B cell (primary cell): ENCODE measurements at regions not wholly inside any gene's neighbourhood (a gene's known extent, or its start where the extent isn't known, plus 50 kb on each side); places are given as distances from the start of the nearest gene placed in this dataset.

ENCODE experiments used
- ATAC-seq: fragments of 200-7000 bp; cut with Tn5 transposase; one replicate; pipeline ENCODE4 v1.10.0; 2021; ENCODE audit warnings: low read depth, mild to moderate bottlenecking, moderate number of reproducible peaks, moderate library complexity
- CTCF ChIA-PET: fragments of 350-600 bp; sonication (Branson Sonifier 250); formaldehyde crosslinking; loops from one replicate; lab custom pipeline; 2021; ENCODE audit warnings: antibody characterized with exemption, inconsistent platforms; lab: Charles Lee
- POLR2A ChIA-PET: fragments of 350-600 bp; sonication (Branson Sonifier 250); formaldehyde crosslinking; loops from one replicate; lab custom pipeline; 2021; ENCODE audit warnings: antibody characterized with exemption; lab: Charles Lee
- DNase-seq: peaks from one replicate; pipeline ENCODE4 v3.0.0; 2013
- H2AFZ ChIP-seq: 2 replicates; pipeline ENCODE4 v1.6.1; 2012; ENCODE audit warnings: mild to moderate bottlenecking, low read depth, low read length; ENCODE audit not compliant: insufficient read depth, poor library complexity, severe bottlenecking
- H3K27ac ChIP-seq, 2 donors: 1 replicate in 1 of 2; 2 replicates in 1 of 2; pipeline ENCODE4 v1.5.1; 2012 to 2013; ENCODE audit warnings: low read length in 2 of 2, mild to moderate bottlenecking in 2 of 2, moderate library complexity in 1 of 2
- H3K27me3 ChIP-seq, 4 experiments: fragments of 200-600 bp in 1 of 4; sonication (generic) in 1 of 4; replicated peaks in 1 of 4; 1 replicate in 2 of 4; 2 replicates in 2 of 4; pipeline versions ENCODE4 v1.6.1 to v1.7.0; 2013 to 2016; ENCODE audit warnings: low read length in 3 of 4, mild to moderate bottlenecking in 2 of 4, mixed read lengths in 1 of 4, moderate library complexity in 1 of 4; ENCODE audit not compliant: insufficient read depth in 4 of 4, control insufficient read depth in 3 of 4; ENCODE audit errors: control extremely low read depth in 1 of 4
- H3K36me3 ChIP-seq, 2 experiments: replicated peaks in 1 of 2; 1 replicate in 1 of 2; 2 replicates in 1 of 2; pipeline versions ENCODE4 v1.6.1 to v1.7.1; 2013; ENCODE audit warnings: low read length in 1 of 2; ENCODE audit not compliant: insufficient read depth in 2 of 2, control insufficient read depth in 1 of 2; ENCODE audit errors: control extremely low read depth in 1 of 2, extremely low read depth in 1 of 2
- H3K4me1 ChIP-seq, 2 donors: fragments of 200-600 bp in 1 of 2; sonication (generic) in 1 of 2; 1 replicate in 1 of 2; 2 replicates in 1 of 2; pipeline versions ENCODE4 v1.5.1 to v1.6.1; 2013 to 2017; ENCODE audit warnings: low read length in 2 of 2; ENCODE audit not compliant: control insufficient read depth in 2 of 2, insufficient read depth in 2 of 2
- H3K4me2 ChIP-seq: replicated peaks from 2 replicates; pipeline ENCODE3; 2012; ENCODE audit warnings: mild to moderate bottlenecking, low read depth, low read length; ENCODE audit not compliant: poor library complexity, severe bottlenecking
- H3K4me3 ChIP-seq, 5 experiments: fragments of 200-600 bp in 1 of 5; sonication (generic) in 1 of 5; 1 replicate in 3 of 5; 2 replicates in 2 of 5; pipeline versions ENCODE4 v1.5.1 to v1.7.0; 2011 to 2016; ENCODE audit warnings: low read length in 4 of 5, mild to moderate bottlenecking in 4 of 5, low read depth in 2 of 5, control low read depth in 1 of 5, moderate library complexity in 1 of 5; ENCODE audit not compliant: insufficient read depth in 1 of 5; ENCODE audit errors: control extremely low read depth in 1 of 5, extremely low read depth in 1 of 5
- H3K79me2 ChIP-seq: fragments of 200-600 bp; sonication (generic); one replicate; pipeline ENCODE4 v1.6.0; 2016; ENCODE audit warnings: low read length; ENCODE audit not compliant: control insufficient read depth, insufficient read depth
- H3K9ac ChIP-seq: fragments of 200-600 bp; sonication (generic); 2 replicates; pipeline ENCODE4 v1.6.1; 2017; ENCODE audit warnings: mild to moderate bottlenecking, low read length, moderate library complexity
- H3K9me3 ChIP-seq, 3 donors: one replicate each; pipeline versions ENCODE4 v1.6.1 to v1.7.1; 2013; ENCODE audit warnings: low read length in 2 of 3; ENCODE audit not compliant: control insufficient read depth in 2 of 3, insufficient read depth in 1 of 3; ENCODE audit errors: control extremely low read depth in 1 of 3
- H4K20me1 ChIP-seq: 2 replicates; pipeline ENCODE4 v1.6.0; 2012; ENCODE audit warnings: mild to moderate bottlenecking, low read length; ENCODE audit not compliant: insufficient read depth, control insufficient read depth, poor library complexity, severe bottlenecking
- H3K27ac Mint-ChIP-seq: one replicate; pipeline ENCODE4 v1.8.0; 2021; ENCODE audit warnings: mixed read lengths
- H3K27me3 Mint-ChIP-seq: one replicate; pipeline ENCODE4 v1.8.0; 2021; ENCODE audit warnings: mixed read lengths
- H3K4me1 Mint-ChIP-seq: one replicate; pipeline ENCODE4 v1.8.0; 2021; ENCODE audit warnings: mixed read lengths
- H3K4me3 Mint-ChIP-seq: one replicate; pipeline ENCODE4 v1.8.0; 2021; ENCODE audit warnings: mixed read lengths
- H3K9me3 Mint-ChIP-seq: one replicate; pipeline ENCODE4 v1.8.0; 2022; ENCODE audit warnings: mixed read lengths; ENCODE audit not compliant: insufficient read depth
- EZH2 ChIP-seq: IDR thresholded peaks from 2 replicates; pipeline ENCODE4 v1.6.1; 2012; ENCODE audit warnings: borderline replicate concordance, low read depth, mild to moderate bottlenecking, moderate library complexity, low read length; ENCODE audit not compliant: insufficient read depth, poor library complexity, severe bottlenecking
- whole genome bisulfite sequencing: methylation state at CpG from one replicate; pipeline ENCODE4 v1.1.5; 2013; ENCODE audit warnings: missing lambda C conversion rate; ENCODE audit not compliant: insufficient coverage; 5-methylcytosine and 5-hydroxymethylcytosine counted together
- intact Hi-C: fragments of 100-400 bp; cut with micrococcal nuclease; formaldehyde crosslinking; loops from one replicate; pipeline ENCODE4 v1.10.0; 2022
- TF ChIP-seq, protein P1 (sequence below): fragments of 200-600 bp; IDR thresholded peaks from one replicate; pipeline ENCODE4 v1.8.0; 2022; ENCODE audit warnings: antibody characterized with exemption, mild to moderate bottlenecking

DNA sequence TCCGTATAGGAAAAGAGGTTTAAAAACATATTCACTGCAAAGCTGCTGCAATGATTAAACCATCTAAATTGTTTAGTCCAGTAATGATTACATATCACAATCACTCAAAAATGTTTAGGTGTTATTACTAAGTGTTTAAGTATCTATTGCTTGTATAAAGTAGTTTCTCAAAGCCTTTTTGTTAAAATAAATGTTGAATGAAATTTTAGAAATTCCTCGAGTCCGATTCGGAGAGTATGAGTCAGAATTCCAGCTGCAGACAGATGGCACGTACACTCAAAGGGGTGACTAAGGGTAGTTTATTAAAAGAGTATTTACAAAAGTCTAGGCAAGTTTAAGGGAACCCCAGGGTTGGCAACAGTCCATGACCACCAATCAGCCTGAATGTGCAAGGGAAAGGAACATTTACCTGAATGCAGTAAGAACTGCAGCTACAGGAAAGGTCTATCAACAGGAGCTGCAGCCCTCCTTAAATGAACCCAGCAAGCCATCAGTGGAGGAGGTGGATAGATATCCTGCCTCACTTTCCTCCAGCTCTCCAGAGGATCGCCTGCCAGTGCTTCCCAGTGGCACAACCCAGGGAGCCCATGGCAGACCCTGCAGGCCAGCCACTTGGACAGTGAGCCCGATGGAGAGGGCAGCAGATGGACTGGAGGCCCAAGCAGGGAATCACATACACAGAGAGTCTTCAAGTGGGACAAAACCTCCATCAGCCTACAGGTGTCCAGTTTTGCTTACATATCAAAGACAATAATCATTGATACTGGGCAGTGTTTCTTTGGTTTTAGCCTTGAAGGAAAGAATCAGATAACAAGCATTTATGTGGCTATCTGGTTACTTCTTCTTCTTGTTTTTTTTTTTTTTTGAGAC is 92.1 kb upstream of the SLC44A3 start:
- POLR2A ChIA-PET = no interaction called here
- Histone ChIP-seq H3K79me2 (no peaks in the 10 kb centered on the region), H4K20me1 (no peaks in the 10 kb centered on the region), H3K4me1 (no peaks in the 10 kb centered on the region), H3K27me3 (peaks cover 0 to 2% (median 0%) of the 10 kb centered on the region in 4 experiments), H3K4me2 (no peak overlapping the region), H2AFZ (no peak overlapping the region), H3K4me3 (no peak overlapping the region), H3K9ac (no peak overlapping the region), H3K27ac (no peak overlapping the region), H3K9me3 (no peaks in the 10 kb centered on the region), H3K36me3 (no peaks in the 10 kb centered on the region)
- intact Hi-C loops = loop anchor here (10.0 kb wide), 1 partner anchor 67 kb away; no protein-coding TSS in a partner anchor
- 75% methylated on average over 5 of the region's 7 CpGs for WGBS
- H3K4me1 Mint-ChIP-seq = no peaks in the 10 kb centered on the region
- TF ChIP-seq, protein P1, sequence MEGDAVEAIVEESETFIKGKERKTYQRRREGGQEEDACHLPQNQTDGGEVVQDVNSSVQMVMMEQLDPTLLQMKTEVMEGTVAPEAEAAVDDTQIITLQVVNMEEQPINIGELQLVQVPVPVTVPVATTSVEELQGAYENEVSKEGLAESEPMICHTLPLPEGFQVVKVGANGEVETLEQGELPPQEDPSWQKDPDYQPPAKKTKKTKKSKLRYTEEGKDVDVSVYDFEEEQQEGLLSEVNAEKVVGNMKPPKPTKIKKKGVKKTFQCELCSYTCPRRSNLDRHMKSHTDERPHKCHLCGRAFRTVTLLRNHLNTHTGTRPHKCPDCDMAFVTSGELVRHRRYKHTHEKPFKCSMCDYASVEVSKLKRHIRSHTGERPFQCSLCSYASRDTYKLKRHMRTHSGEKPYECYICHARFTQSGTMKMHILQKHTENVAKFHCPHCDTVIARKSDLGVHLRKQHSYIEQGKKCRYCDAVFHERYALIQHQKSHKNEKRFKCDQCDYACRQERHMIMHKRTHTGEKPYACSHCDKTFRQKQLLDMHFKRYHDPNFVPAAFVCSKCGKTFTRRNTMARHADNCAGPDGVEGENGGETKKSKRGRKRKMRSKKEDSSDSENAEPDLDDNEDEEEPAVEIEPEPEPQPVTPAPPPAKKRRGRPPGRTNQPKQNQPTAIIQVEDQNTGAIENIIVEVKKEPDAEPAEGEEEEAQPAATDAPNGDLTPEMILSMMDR = no peak
- no peak for TF ChIP-seq EZH2
- no peak overlapping the region for H3K27ac Mint-ChIP-seq
- CTCF ChIA-PET = no interaction called here
- H3K27me3 Mint-ChIP-seq = peaks cover 5% of the 10 kb centered on the region
- no peak for ATAC-seq
- H3K4me3 Mint-ChIP-seq = no peak overlapping the region
- DNase-seq = no peak
- no peaks in the 10 kb centered on the region for H3K9me3 Mint-ChIP-seq

DNA sequence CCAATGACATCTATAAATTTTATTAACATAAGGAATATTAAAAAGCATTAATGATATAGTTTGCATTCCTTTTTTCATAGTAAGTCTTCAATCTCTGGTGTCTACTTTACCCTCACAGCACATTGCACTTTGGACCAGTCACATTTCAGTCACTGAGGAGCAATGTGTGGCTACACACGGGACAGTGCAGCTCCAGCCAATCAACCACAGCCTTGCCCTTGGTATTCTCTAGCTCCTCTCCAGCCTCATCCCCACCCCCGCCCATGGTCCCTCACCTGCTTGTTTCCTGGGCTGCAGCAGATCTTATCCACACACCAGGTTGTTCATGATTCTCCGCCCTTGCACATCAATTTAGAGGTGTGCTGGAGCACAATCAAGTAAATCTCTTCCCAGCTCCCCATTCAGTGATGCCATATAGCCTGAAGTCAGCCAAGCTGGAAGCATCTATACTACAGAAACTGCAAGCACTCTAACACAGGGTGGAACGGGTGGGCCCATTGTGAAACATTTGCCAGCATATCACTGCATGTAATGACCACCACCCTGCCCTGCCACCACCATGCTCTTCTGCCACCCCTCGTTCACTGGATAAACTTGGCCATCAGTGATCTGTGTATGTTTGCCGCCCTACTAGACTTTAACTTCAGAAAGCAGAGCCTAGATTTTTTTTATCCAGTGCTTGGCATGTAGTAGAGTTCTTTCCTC is 93.0 kb upstream of the SLC44A3 start:
- DNase-seq (no peak), ATAC-seq (no peak)
- no peaks in the 10 kb centered on the region for H3K9me3 Mint-ChIP-seq
- peaks cover 0 to 2% (median 0%) of the 10 kb centered on the region in 4 experiments for H3K27me3 ChIP-seq
- no peak overlapping the region for H3K27ac Mint-ChIP-seq
- TF ChIP-seq, protein P1 = no peak
- TF ChIP-seq EZH2 = no peak
- no peak overlapping the region for H3K4me2 ChIP-seq
- H3K36me3 ChIP-seq = no peaks in the 10 kb centered on the region
- no peak overlapping the region for H3K4me3 Mint-ChIP-seq
- CTCF ChIA-PET = no interaction called here
- H3K4me1 ChIP-seq = no peaks in the 10 kb centered on the region
- no peaks in the 10 kb centered on the region for H3K79me2 ChIP-seq
- H3K9ac ChIP-seq = no peak overlapping the region
- H3K27me3 Mint-ChIP-seq = peaks cover 5% of the 10 kb centered on the region
- H4K20me1 ChIP-seq = no peaks in the 10 kb centered on the region
- H2AFZ ChIP-seq = no peak overlapping the region
- no peak overlapping the region for H3K27ac ChIP-seq
- H3K9me3 ChIP-seq = no peaks in the 10 kb centered on the region
- POLR2A ChIA-PET = no interaction called here
- intact Hi-C loops = loop anchor here (10.0 kb wide), 1 partner anchor 68 kb away; no protein-coding TSS in a partner anchor
- H3K4me3 ChIP-seq = no peak overlapping the region
- peaks cover 3% of the 10 kb centered on the region for H3K4me1 Mint-ChIP-seq
- 98% methylated on average over 4 of the region's 6 CpGs for WGBS
